K562 (cell line): ENCODE measurements at regions not wholly inside any gene's neighbourhood (a gene's known extent, or its start where the extent isn't known, plus 50 kb on each side); places are given as distances from the start of the nearest gene placed in this dataset.
A peak's percentile ranks its signal among the peaks of the same experiment; 100 is the strongest.

ENCODE experiments used
- BACH1 ChIP-seq: fragments of 200-800 bp; sonication (Bioruptor generic); IDR thresholded peaks from 2 replicates; pipeline ENCODE4 v1.6.1; 2016; ENCODE audit warnings: missing genetic modification characterization, missing compliant biosample characterization
- BHLHE40 ChIP-seq: IDR thresholded peaks from 2 replicates; pipeline ENCODE4 v1.6.1; 2011; ENCODE audit warnings: low read length, improper control_type of control experiment
- CTBP1 ChIP-seq: fragments of 450-650 bp; IDR thresholded peaks from 2 replicates; pipeline ENCODE4 v1.6.1; 2016; ENCODE audit warnings: borderline replicate concordance
- DPF2 ChIP-seq: fragments of 450-650 bp; IDR thresholded peaks from 2 replicates; pipeline ENCODE4 v1.6.1; 2016
- EP400 ChIP-seq: fragments of 450-650 bp; IDR thresholded peaks from 2 replicates; pipeline ENCODE4 v1.6.1; 2017; ENCODE audit warnings: antibody characterized with exemption, mild to moderate bottlenecking, moderate library complexity
- JUND ChIP-seq, 2 experiments: IDR thresholded peaks; 2 replicates in 1 of 2; 3 replicates in 1 of 2; pipeline ENCODE4 v1.6.1; 2011; ENCODE audit warnings: borderline replicate concordance in 2 of 2, low read depth in 2 of 2, low read length in 2 of 2, improper control_type of control experiment in 1 of 2, missing biosample characterization in 1 of 2, missing genetic modification characterization in 1 of 2, missing genetic modification reagents in 1 of 2
- L3MBTL2 ChIP-seq: fragments of 450-650 bp; IDR thresholded peaks from 2 replicates; pipeline ENCODE4 v1.6.1; 2016; ENCODE audit warnings: mild to moderate bottlenecking, moderate library complexity
- MAFF ChIP-seq: IDR thresholded peaks from 2 replicates; pipeline ENCODE4 v1.6.1; 2012; ENCODE audit warnings: low read length, improper control_type of control experiment
- MAFK ChIP-seq: IDR thresholded peaks from 2 replicates; pipeline ENCODE4 v1.6.1; 2011; ENCODE audit warnings: low read length, improper control_type of control experiment
- RCOR1 ChIP-seq, 2 experiments: IDR thresholded peaks; 2 replicates each; pipeline ENCODE4 v1.6.1; 2012; ENCODE audit warnings: low read depth in 2 of 2, low read length in 2 of 2, borderline replicate concordance in 1 of 2, improper control_type of control experiment in 1 of 2
- RFX1 ChIP-seq: fragments of 450-650 bp; IDR thresholded peaks from 2 replicates; pipeline ENCODE4 v1.6.1; 2016; ENCODE audit warnings: mild to moderate bottlenecking, moderate library complexity
- SAFB ChIP-seq: fragments of 200-400 bp; formaldehyde crosslinking; IDR thresholded peaks from 2 replicates; pipeline ENCODE4 v1.6.1; 2017; ENCODE audit warnings: low read depth, low read length, borderline replicate concordance
- SMAD3 ChIP-seq: fragments of 450-650 bp; formaldehyde crosslinking; conservative IDR thresholded peaks from 2 replicates; pipeline ENCODE4 v1.4.0; 2020; ENCODE audit warnings: mild to moderate bottlenecking
- SMARCA4 ChIP-seq: fragments of 450-650 bp; IDR thresholded peaks from 2 replicates; pipeline ENCODE4 v1.6.1; 2016
- YBX1 ChIP-seq: fragments of 450-650 bp; IDR thresholded peaks from 2 replicates; pipeline ENCODE4 v1.7.1; 2016; ENCODE audit warnings: mild to moderate bottlenecking
- ZNF655 ChIP-seq: fragments of 250-450 bp; sonication (Bioruptor Pico); IDR thresholded peaks from 2 replicates; pipeline ENCODE4 v1.5.0; 2021
- TF ChIP-seq, protein P1 (sequence below), 2 experiments: fragments of 450-650 bp; IDR thresholded peaks; 2 replicates each; pipeline ENCODE4 v1.6.1; 2016; ENCODE audit warnings: mild to moderate bottlenecking in 2 of 2, borderline replicate concordance in 1 of 2, low read depth in 1 of 2, moderate library complexity in 1 of 2
- TF ChIP-seq, protein P2 (sequence below): sonication (generic); formaldehyde crosslinking; IDR thresholded peaks from 2 replicates; pipeline ENCODE4 v1.8.0; 2022; ENCODE audit warnings: mild to moderate bottlenecking, missing genetic modification reagents

DNA sequence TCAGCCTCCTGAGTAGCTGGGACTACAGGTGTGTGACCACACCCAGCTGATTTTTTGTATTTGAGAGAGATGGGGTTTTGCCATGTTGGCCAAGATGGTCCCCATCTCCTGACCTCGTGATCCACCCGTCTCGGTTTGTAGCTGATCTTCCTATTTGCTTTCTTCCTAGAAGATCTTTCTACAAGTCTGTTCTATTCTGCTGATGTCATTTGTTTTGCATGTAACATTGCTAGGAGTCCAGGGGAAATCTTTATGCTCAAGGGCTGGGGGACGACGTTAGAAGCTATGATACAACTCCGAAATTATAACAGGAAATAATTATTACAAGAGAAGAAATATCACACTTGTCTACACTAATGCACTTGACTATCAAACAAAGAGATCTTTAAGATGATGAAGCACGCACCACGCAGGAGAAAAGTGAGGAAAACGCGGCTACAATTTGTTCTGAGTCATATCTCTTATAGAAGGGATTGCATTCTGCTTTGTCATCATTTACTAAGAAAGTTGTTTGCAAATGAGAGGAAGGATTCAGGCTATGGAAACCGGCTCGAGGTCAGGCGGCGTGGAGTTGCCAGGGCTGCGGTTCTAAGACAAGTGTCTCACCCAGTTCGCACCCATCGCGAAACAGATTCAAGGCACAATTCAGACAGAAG is 103.0 kb upstream of the CARD11 start (continued):
- TF ChIP-seq ZNF655 (CRISPR knock-in tag), result no peak
- TF ChIP-seq CTBP1, result 0 out of 2 replicates have a peak, but pooled peaks have one; percentile 42
- no peak for TF ChIP-seq BHLHE40
- peak; percentile 93 for TF ChIP-seq BACH1
- TF ChIP-seq JUND (IDR thresholded peaks at IDR 0.05; ENCODE audit: borderline replicate concordance, low read depth, low read length), result peak; percentile 63
- TF ChIP-seq JUND (tag; IDR thresholded peaks at IDR 0.05; ENCODE audit: borderline replicate concordance, low read depth, low read length), result peak; percentile 82; the same call in 2 of the 3 replicates
- TF ChIP-seq MAFF, result peak; percentile 95
- TF ChIP-seq, protein P1, sequence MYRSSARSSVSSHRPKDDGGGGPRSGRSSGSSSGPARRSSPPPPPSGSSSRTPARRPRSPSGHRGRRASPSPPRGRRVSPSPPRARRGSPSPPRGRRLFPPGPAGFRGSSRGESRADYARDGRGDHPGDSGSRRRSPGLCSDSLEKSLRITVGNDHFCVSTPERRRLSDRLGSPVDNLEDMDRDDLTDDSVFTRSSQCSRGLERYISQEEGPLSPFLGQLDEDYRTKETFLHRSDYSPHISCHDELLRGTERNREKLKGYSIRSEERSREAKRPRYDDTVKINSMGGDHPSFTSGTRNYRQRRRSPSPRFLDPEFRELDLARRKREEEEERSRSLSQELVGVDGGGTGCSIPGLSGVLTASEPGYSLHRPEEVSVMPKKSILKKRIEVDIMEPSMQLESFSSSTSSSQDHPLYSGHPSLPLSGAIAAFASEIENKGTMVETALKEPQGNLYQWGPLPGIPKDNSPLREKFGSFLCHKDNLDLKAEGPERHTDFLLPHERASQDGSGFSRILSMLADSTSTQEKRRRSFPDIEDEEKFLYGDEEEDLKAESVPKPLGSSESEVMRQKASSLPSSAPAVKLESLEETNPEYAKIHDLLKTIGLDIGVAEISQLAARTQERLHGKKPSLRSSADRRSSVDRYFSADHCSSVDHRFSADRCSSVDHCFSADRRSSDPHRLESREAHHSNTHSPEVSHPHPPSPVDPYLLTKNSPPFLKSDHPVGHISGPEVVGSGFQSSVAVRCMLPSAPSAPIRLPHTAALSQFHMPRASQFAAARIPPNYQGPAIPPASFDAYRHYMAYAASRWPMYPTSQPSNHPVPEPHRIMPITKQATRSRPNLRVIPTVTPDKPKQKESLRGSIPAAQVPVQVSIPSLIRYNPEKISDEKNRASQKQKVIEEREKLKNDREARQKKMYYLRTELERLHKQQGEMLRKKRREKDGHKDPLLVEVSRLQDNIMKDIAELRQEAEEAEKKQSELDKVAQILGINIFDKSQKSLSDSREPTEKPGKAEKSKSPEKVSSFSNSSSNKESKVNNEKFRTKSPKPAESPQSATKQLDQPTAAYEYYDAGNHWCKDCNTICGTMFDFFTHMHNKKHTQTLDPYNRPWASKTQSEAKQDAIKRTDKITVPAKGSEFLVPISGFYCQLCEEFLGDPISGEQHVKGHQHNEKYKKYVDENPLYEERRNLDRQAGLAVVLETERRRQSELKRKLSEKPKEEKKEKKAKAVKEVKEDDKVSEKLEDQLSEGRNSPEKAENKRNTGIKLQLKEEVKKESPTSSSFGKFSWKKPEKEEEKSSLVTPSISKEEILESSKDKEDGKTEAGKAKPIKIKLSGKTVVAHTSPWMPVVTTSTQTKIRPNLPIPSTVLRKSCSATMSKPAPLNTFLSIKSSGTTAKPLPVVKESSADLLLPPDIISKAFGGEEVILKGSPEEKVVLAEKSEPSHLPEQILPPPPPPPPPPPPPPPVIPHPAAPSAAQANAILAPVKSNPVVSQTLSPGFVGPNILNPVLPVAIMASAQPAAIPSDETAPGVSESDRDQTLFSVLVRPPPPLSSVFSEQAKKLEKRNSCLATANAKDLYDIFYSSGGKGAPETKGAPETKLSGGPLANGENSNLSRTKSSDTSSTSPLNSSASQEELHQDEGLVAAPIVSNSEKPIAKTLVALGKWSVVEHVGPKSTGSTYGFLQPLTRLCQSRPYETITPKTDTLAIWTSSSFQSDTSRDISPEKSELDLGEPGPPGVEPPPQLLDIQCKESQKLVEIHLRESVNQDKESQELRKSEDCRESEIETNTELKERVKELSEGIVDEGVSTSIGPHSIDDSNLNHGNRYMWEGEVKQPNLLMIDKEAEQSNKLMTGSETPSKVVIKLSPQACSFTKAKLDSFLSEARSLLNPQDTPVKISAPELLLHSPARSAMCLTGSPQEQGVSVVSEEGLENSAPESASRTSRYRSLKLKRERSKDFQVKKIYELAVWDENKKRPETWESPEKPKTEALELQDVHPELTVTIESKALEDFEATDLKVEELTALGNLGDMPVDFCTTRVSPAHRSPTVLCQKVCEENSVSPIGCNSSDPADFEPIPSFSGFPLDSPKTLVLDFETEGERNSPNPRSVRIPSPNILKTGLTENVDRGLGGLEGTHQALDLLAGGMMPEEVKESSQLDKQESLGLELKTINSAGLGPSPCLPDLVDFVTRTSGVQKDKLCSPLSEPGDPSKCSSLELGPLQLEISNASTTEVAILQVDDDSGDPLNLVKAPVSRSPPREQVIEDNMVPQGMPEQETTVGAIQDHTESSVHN (IDR thresholded peaks at IDR 0.05; ENCODE audit: borderline replicate concordance in 1 of 2, low read depth in 1 of 2), result peak in 1 of 2 experiments; percentile 54; a peak in 1 of 4 replicates
- peak; percentile 71 for TF ChIP-seq SMARCA4
- 0 out of 2 replicates have a peak, but pooled peaks have one; percentile 34 for TF ChIP-seq RFX1
- TF ChIP-seq L3MBTL2, result peak; percentile 69
- peak in 1 of 2 experiments; percentile 40; a peak in 1 of 4 replicates for TF ChIP-seq RCOR1 (IDR thresholded peaks at IDR 0.05; ENCODE audit: borderline replicate concordance in 1 of 2, low read depth in 2 of 2, low read length in 2 of 2)
- peak; percentile 95 for TF ChIP-seq MAFK
- TF ChIP-seq DPF2, result peak; percentile 74
- TF ChIP-seq YBX1, result no peak
- TF ChIP-seq EP400, result 0 out of 2 replicates have a peak, but pooled peaks have one; percentile 21
- TF ChIP-seq SMAD3, result no peak
- TF ChIP-seq, protein P2, sequence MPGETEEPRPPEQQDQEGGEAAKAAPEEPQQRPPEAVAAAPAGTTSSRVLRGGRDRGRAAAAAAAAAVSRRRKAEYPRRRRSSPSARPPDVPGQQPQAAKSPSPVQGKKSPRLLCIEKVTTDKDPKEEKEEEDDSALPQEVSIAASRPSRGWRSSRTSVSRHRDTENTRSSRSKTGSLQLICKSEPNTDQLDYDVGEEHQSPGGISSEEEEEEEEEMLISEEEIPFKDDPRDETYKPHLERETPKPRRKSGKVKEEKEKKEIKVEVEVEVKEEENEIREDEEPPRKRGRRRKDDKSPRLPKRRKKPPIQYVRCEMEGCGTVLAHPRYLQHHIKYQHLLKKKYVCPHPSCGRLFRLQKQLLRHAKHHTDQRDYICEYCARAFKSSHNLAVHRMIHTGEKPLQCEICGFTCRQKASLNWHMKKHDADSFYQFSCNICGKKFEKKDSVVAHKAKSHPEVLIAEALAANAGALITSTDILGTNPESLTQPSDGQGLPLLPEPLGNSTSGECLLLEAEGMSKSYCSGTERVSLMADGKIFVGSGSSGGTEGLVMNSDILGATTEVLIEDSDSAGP (CRISPR knock-in tag), result no peak
- no peak for TF ChIP-seq SAFB
